Esophagus (tissue), 2 donors: ENCODE measurements at regions not wholly inside any gene's neighbourhood (a gene's known extent, or its start where the extent isn't known, plus 50 kb on each side); places are given as distances from the start of the nearest gene placed in this dataset.

Experiments
- H3K27ac ChIP-seq, 2 donors: one replicate each; pipeline ENCODE4 v1.5.1; 2013; ENCODE audit warnings: low read depth in 2 of 2, mild to moderate bottlenecking in 2 of 2, inconsistent platforms in 1 of 2, low read length in 1 of 2, moderate library complexity in 1 of 2
- H3K27me3 ChIP-seq, 2 donors: one replicate each; pipeline ENCODE4 v1.6.1; 2013; ENCODE audit warnings: low read length in 2 of 2, control low read depth in 1 of 2, mild to moderate bottlenecking in 1 of 2; ENCODE audit not compliant: insufficient read depth in 2 of 2, control insufficient read depth in 1 of 2
- H3K36me3 ChIP-seq, 2 donors: one replicate each; pipeline ENCODE4 v1.6.1; 2013; ENCODE audit warnings: low read length in 1 of 2; ENCODE audit not compliant: control insufficient read depth in 2 of 2, insufficient read depth in 2 of 2
- H3K4me1 ChIP-seq, 2 donors: one replicate each; pipeline ENCODE4 v1.6.1; 2013; ENCODE audit warnings: low read length in 1 of 2; ENCODE audit not compliant: control insufficient read depth in 2 of 2, insufficient read depth in 2 of 2
- H3K4me3 ChIP-seq, 2 donors: one replicate each; pipeline ENCODE4 v1.5.1; 2013; ENCODE audit warnings: low read length in 2 of 2, mild to moderate bottlenecking in 2 of 2, low read depth in 1 of 2, moderate library complexity in 1 of 2
- H3K9me3 ChIP-seq, 2 donors: one replicate each; pipeline ENCODE4 v1.6.1; 2013; ENCODE audit warnings: mild to moderate bottlenecking in 2 of 2, low read depth in 1 of 2, low read length in 1 of 2, moderate library complexity in 1 of 2; ENCODE audit not compliant: control insufficient read depth in 2 of 2, insufficient read depth in 1 of 2
- WGBS, 2 donors: extraction: QIAGEN DNeasy Blood & Tissue Kit; methylation state at CpG; one replicate each; pipeline ENCODE4 v1.1.7; 2013; 5-methylcytosine and 5-hydroxymethylcytosine counted together
- donor health status: healthy with polysubstance abuse.
- donor health status: Bipolar disorder and iron deficiency.

- Histone ChIP-seq H3K9me3 (no peaks in the 10 kb centered on the region), H3K36me3 (no peaks in the 10 kb centered on the region), H3K4me3 (no peak overlapping the region), H3K27ac (no peak overlapping the region), H3K27me3 (no peaks in the 10 kb centered on the region), H3K4me1 (peaks cover 0 to 4% of the 10 kb centered on the region in 2 donors)
- WGBS, 2 donors: 77 to 78% methylated on average over 6 of the region's 6 CpGs
These were observed 50.3 kb downstream of the SHANK2 start for GRCh38 chr11:71201936-71202597.

DNA sequence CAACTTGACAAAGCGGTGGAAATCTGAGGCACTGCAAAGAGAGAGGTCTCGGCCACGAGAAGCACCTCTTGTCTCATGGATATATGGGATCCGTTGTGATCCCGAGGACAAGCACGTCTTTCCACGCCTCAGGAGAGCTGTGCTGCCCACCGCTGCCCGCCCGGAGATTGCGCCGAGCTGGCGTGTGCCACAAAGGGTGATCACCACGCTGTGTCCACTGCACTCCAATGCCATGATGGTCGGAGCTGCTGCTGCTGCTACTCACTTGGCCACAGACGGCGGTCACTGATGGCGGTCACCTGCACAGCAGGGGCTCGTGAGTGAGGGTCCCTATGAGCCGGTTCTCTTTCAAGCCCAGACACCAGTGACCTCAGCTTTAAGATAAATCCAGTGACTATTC lies 51.1 kb downstream of the SHANK2 start:
- WGBS, 2 donors: 93% methylated on average over 20 of the region's 20 CpGs
- Histone ChIP-seq H3K4me1 (peaks cover 0 to 4% of the 10 kb centered on the region in 2 donors), H3K9me3 (no peaks in the 10 kb centered on the region), H3K27ac (no peak overlapping the region), H3K4me3 (no peak overlapping the region), H3K27me3 (no peaks in the 10 kb centered on the region), H3K36me3 (no peaks in the 10 kb centered on the region)

GRCh38 chr11:71200761-71201160 lies 51.6 kb downstream of the SHANK2 start:
- 76 to 88% methylated on average over 5 of the region's 5 CpGs for WGBS, 2 donors
- Histone ChIP-seq H3K4me1 (peaks cover 0 to 4% of the 10 kb centered on the region in 2 donors), H3K36me3 (no peaks in the 10 kb centered on the region), H3K27ac (no peak overlapping the region), H3K4me3 (no peak overlapping the region), H3K9me3 (no peaks in the 10 kb centered on the region), H3K27me3 (no peaks in the 10 kb centered on the region)

DNA sequence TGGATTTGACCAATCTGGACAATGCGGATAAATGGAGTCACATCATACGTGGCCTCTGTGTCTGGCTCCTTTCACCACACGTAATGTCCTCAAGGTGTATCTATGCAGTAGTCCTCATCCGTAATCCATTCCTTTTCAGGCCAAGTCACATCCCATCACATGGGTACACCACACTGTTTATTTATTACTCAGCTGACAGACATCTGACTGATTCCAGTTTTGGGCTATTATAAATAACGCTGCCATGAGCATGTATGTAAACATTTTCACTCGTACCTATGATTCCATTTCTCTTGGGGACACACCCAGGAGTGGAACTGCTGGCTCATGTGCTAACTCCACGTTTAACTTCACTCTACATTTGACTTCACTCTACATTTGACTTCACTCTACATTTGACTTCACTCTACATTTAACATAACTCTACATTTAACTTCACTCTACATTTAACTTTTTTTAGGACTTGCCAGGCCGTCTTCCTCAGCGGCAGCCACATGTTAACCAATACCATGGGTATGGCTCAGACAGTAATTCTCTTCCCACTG lies 52.1 kb downstream of the SHANK2 start:
- H3K27ac ChIP-seq: no peak overlapping the region
- no peaks in the 10 kb centered on the region for H3K9me3 ChIP-seq
- WGBS, 2 donors: 71 to 79% methylated on average over 9 of the region's 9 CpGs
- peaks cover 0 to 4% of the 10 kb centered on the region in 2 donors for H3K4me1 ChIP-seq
- H3K36me3 ChIP-seq: no peaks in the 10 kb centered on the region
- H3K4me3 ChIP-seq: no peak overlapping the region
- H3K27me3 ChIP-seq: no peaks in the 10 kb centered on the region

GRCh38 chr11:71199226-71199820 lies 53.1 kb downstream of the SHANK2 start:
- peaks cover 0 to 4% of the 10 kb centered on the region in 2 donors for H3K4me1 ChIP-seq
- no peak overlapping the region for H3K4me3 ChIP-seq
- no peaks in the 10 kb centered on the region for H3K36me3 ChIP-seq
- no peaks in the 10 kb centered on the region for H3K9me3 ChIP-seq
- H3K27me3 ChIP-seq: no peaks in the 10 kb centered on the region
- 67 to 76% methylated on average over 20 of the region's 20 CpGs for WGBS, 2 donors
- no peak overlapping the region for H3K27ac ChIP-seq

- H3K27ac ChIP-seq: no peak overlapping the region
- H3K4me1 ChIP-seq: peaks cover 0 to 4% of the 10 kb centered on the region in 2 donors
- WGBS, 2 donors: 91 to 92% methylated on average over 11 of the region's 11 CpGs
- H3K4me3 ChIP-seq: no peak overlapping the region
- H3K9me3 ChIP-seq: no peaks in the 10 kb centered on the region
- no peaks in the 10 kb centered on the region for H3K36me3 ChIP-seq
- H3K27me3 ChIP-seq: no peaks in the 10 kb centered on the region
These were observed 53.6 kb downstream of the SHANK2 start for GRCh38 chr11:71198823-71199165.

- H3K4me1 ChIP-seq: peaks cover 0 to 4% of the 10 kb centered on the region in 2 donors
- H3K4me3 ChIP-seq: no peak overlapping the region
- WGBS, 2 donors: 87 to 89% methylated on average over 17 of the region's 17 CpGs
- H3K27me3 ChIP-seq: no peaks in the 10 kb centered on the region
- no peak overlapping the region for H3K27ac ChIP-seq
- H3K9me3 ChIP-seq: no peaks in the 10 kb centered on the region
- H3K36me3 ChIP-seq: no peaks in the 10 kb centered on the region
These were observed 54.1 kb downstream of the SHANK2 start for GRCh38 chr11:71198141-71198822.

GRCh38 chr11:71197096-71197495 lies 55.3 kb downstream of the SHANK2 start:
- Histone ChIP-seq H3K4me1 (peaks cover 0 to 4% of the 10 kb centered on the region in 2 donors), H3K27me3 (no peaks in the 10 kb centered on the region), H3K27ac (no peak overlapping the region), H3K36me3 (no peaks in the 10 kb centered on the region), H3K4me3 (no peak overlapping the region), H3K9me3 (no peaks in the 10 kb centered on the region)
- 42 to 77% methylated on average over 5 of the region's 5 CpGs for WGBS, 2 donors

DNA sequence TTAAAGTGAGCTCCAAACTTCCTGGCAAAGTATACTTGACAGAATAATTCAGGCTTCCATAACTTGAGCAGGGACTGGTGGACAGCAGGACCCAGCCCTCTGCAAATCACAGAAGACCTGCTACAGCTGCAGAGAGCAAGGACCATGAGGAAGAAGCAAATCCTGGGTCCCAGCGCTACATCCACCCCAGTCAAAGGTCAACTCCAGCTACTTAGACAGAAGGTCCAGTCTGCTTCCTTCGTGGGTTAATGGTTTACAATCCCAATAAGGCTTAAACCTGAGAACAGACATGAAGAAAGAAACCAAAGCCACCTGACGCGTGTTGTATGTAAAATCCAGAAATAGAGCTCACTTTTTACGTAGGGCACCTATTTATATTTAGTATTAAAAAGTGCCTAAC lies 57.7 kb downstream of the SHANK2 start:
- Histone ChIP-seq H3K27me3 (no peaks in the 10 kb centered on the region), H3K9me3 (no peaks in the 10 kb centered on the region), H3K4me1 (peaks cover 0 to 4% of the 10 kb centered on the region in 2 donors), H3K36me3 (no peaks in the 10 kb centered on the region), H3K4me3 (no peak overlapping the region), H3K27ac (no peak overlapping the region)
- 91 to 93% methylated on average over 5 of the region's 5 CpGs for WGBS, 2 donors
